GM23338 (cell line): ENCODE measurements at regions not wholly inside any gene's neighbourhood (a gene's known extent, or its start where the extent isn't known, plus 50 kb on each side); places are given as distances from the start of the nearest gene placed in this dataset.

ENCODE experiments used
- ATAC-seq: fragments of 200-7000 bp; cut with Tn5 transposase; 3 replicates; pipeline ENCODE4 v1.9.1; 2020
- DNase-seq: peaks from one replicate; pipeline ENCODE4 v3.0.0-alpha.2; 2015; ENCODE audit warnings: low spot score
- H2AFZ ChIP-seq: fragments of 200-600 bp; sonication (generic); 2 replicates; pipeline ENCODE4 v1.8.0; 2016; ENCODE audit warnings: antibody characterized with exemption, mild to moderate bottlenecking, moderate library complexity
- H3F3A ChIP-seq: fragments of 200-600 bp; sonication (generic); replicated peaks from 2 replicates; pipeline ENCODE4 v1.8.0; 2017; ENCODE audit warnings: antibody characterized with exemption, mixed run types, low read depth
- H3K27ac ChIP-seq: fragments of 200-600 bp; sonication (generic); 2 replicates; pipeline ENCODE4 v1.6.1; 2016; ENCODE audit warnings: low read depth
- H3K27me3 ChIP-seq: fragments of 200-600 bp; sonication (generic); 2 replicates; pipeline ENCODE4 v1.8.0; 2016; ENCODE audit warnings: mild to moderate bottlenecking, mixed run types, moderate library complexity; ENCODE audit not compliant: insufficient read depth
- H3K36me3 ChIP-seq: fragments of 200-600 bp; sonication (generic); 2 replicates; pipeline ENCODE4 v1.8.0; 2016; ENCODE audit warnings: mild to moderate bottlenecking; ENCODE audit not compliant: insufficient read depth
- H3K4me1 ChIP-seq: fragments of 200-600 bp; sonication (generic); 2 replicates; pipeline ENCODE4 v1.8.0; 2016; ENCODE audit warnings: mild to moderate bottlenecking, moderate library complexity; ENCODE audit not compliant: insufficient read depth
- H3K4me2 ChIP-seq: fragments of 200-600 bp; sonication (generic); 2 replicates; pipeline ENCODE4 v1.7.1; 2017; ENCODE audit warnings: mixed run types
- H3K4me3 ChIP-seq: fragments of 200-600 bp; sonication (generic); 2 replicates; pipeline ENCODE4 v1.6.1; 2016; ENCODE audit warnings: mixed run types
- H3K79me2 ChIP-seq: fragments of 200-600 bp; sonication (generic); replicated peaks from 2 replicates; pipeline ENCODE4 v1.8.0; 2017; ENCODE audit warnings: mild to moderate bottlenecking; ENCODE audit not compliant: insufficient read depth
- H3K9me2 ChIP-seq: fragments of 200-600 bp; sonication (generic); 2 replicates; pipeline ENCODE4 v1.8.0; 2017; ENCODE audit not compliant: insufficient read depth
- H4K20me1 ChIP-seq: fragments of 200-600 bp; sonication (generic); replicated peaks from 2 replicates; pipeline ENCODE4 v1.8.0; 2017; ENCODE audit warnings: mild to moderate bottlenecking; ENCODE audit not compliant: insufficient read depth
- H3K27ac Mint-ChIP-seq: 2 replicates; pipeline ENCODE4 v1.8.0; 2020; ENCODE audit warnings: inconsistent platforms, mild to moderate bottlenecking, moderate library complexity, mixed read lengths
- H3K27me3 Mint-ChIP-seq: 3 replicates; pipeline ENCODE4 v1.8.0; 2022; ENCODE audit warnings: low read depth, mild to moderate bottlenecking, moderate library complexity, mixed read lengths, inconsistent platforms; ENCODE audit not compliant: insufficient read depth, poor library complexity
- H3K36me3 Mint-ChIP-seq: 3 replicates; pipeline ENCODE4 v1.8.0; 2021; ENCODE audit warnings: low read depth, mild to moderate bottlenecking, inconsistent platforms, moderate library complexity, mixed read lengths
- H3K4me1 Mint-ChIP-seq: 3 replicates; pipeline ENCODE4 v1.8.0; 2020; ENCODE audit warnings: mild to moderate bottlenecking, inconsistent platforms, mixed read lengths
- H3K4me3 Mint-ChIP-seq: 3 replicates; pipeline ENCODE4 v1.8.0; 2021; ENCODE audit warnings: moderate library complexity, mild to moderate bottlenecking, inconsistent platforms, mixed read lengths
- H3K9me3 Mint-ChIP-seq: 3 replicates; pipeline ENCODE4 v1.8.0; 2020; ENCODE audit warnings: moderate library complexity, mild to moderate bottlenecking, inconsistent platforms, mixed read lengths
- CREB1 ChIP-seq: fragments of 250-450 bp; sonication (Bioruptor Pico); IDR thresholded peaks from 2 replicates; pipeline ENCODE4 v1.5.0; 2020; ENCODE audit warnings: low read depth, mild to moderate bottlenecking, moderate library complexity
- CTCF ChIP-seq, 2 experiments: fragments of 200-600 bp in 1 of 2; sonication (generic) in 1 of 2; conservative IDR thresholded peaks; 2 replicates each; pipeline versions ENCODE4 v1.5.1 to v1.6.1; 2016 to 2017; ENCODE audit warnings: antibody characterized with exemption in 2 of 2, low read depth in 2 of 2, mild to moderate bottlenecking in 2 of 2, moderate library complexity in 1 of 2
- ETS1 ChIP-seq: IDR thresholded peaks from 2 replicates; pipeline ENCODE4 v1.6.1; 2016; ENCODE audit warnings: antibody characterized with exemption
- EZH2 ChIP-seq: fragments of 200-600 bp; sonication (generic); IDR thresholded peaks from one replicate; pipeline ENCODE4 v1.8.0; 2017; ENCODE audit warnings: antibody characterized with exemption, mild to moderate bottlenecking, low read depth; ENCODE audit not compliant: unreplicated experiment
- EZH2phosphoT487 ChIP-seq: fragments of 200-600 bp; sonication (generic); IDR thresholded peaks from one replicate; pipeline ENCODE4 v1.8.1; 2018; ENCODE audit warnings: antibody characterized with exemption; ENCODE audit not compliant: unreplicated experiment
- JUNB ChIP-seq: IDR thresholded peaks from one replicate; pipeline ENCODE4 v1.6.1; 2016; ENCODE audit warnings: antibody characterized with exemption; ENCODE audit not compliant: unreplicated experiment
- NANOG ChIP-seq: IDR thresholded peaks from 2 replicates; pipeline ENCODE4 v1.6.1; 2016; ENCODE audit warnings: antibody characterized with exemption, borderline replicate concordance
- POLR2AphosphoS5 ChIP-seq: IDR thresholded peaks from 2 replicates; pipeline ENCODE4 v1.6.1; 2016; ENCODE audit warnings: antibody characterized with exemption, low read depth
- STAT1 ChIP-seq: IDR thresholded peaks from one replicate; pipeline ENCODE4 v1.6.1; 2016; ENCODE audit warnings: antibody characterized with exemption; ENCODE audit not compliant: unreplicated experiment
- ZNF114 ChIP-seq: fragments of 250-450 bp; sonication (Bioruptor Pico); IDR thresholded peaks from 2 replicates; pipeline ENCODE4 v1.5.0; 2020; ENCODE audit warnings: mild to moderate bottlenecking, moderate library complexity
- ZNF331 ChIP-seq: fragments of 250-450 bp; sonication (Bioruptor Pico); IDR thresholded peaks from 2 replicates; pipeline ENCODE4 v1.5.0; 2020; ENCODE audit warnings: low read depth, mild to moderate bottlenecking, moderate library complexity
- ZNF462 ChIP-seq: fragments of 250-450 bp; sonication (Bioruptor Pico); IDR thresholded peaks from 2 replicates; pipeline ENCODE4 v1.5.0; 2020; ENCODE audit warnings: mild to moderate bottlenecking, moderate library complexity
- TF ChIP-seq, protein P1 (sequence below): IDR thresholded peaks from one replicate; pipeline ENCODE4 v1.6.1; 2018; ENCODE audit warnings: antibody characterized with exemption; ENCODE audit not compliant: unreplicated experiment

DNA sequence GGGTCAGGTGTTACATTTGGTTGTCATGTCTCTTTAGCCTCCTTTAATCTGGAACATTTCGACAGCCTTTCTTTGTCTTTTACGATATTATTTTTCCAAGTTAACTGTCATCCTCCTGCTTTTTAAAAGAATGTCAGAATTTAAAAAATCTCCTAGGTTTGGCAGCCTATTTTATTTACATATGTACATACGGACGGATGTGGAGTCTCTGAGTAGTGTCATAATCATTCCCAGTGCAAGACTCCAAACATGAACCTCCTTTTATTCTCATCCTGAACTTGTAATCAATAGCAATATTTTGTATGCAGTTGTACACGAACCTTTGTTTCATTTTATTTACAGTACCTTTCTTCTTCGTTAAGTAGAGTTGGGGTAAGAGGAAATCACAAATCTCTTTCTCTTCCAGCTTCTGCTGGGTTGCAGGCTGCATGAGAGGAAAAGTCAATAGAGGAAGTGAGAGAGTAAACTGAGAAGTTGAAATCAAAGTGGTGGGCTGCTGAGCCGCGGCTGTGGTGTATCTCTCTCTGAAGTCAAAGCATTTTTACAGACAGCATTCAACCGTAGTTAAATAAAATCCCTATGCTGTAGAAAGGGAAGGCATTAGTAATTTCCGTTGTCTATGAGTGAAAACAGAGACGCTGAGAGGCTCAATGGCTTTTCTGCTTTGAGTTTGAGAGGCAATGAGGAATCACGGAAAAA lies 53.9 kb upstream of the RPS6KA3 start:
- Histone ChIP-seq H3K4me2 (no peak overlapping the region), H3K9me2 (no peaks in the 10 kb centered on the region), H3K4me1 (no peaks in the 10 kb centered on the region), H3K79me2 (no peaks in the 10 kb centered on the region), H2AFZ (no peak overlapping the region), H3K27ac (no peak overlapping the region), H3F3A (no peaks in the 10 kb centered on the region), H3K27me3 (no peaks in the 10 kb centered on the region), H3K36me3 (no peaks in the 10 kb centered on the region), H3K4me3 (no peak overlapping the region), H4K20me1 (no peaks in the 10 kb centered on the region)
- Mint-ChIP-seq H3K36me3 (no peaks in the 10 kb centered on the region), H3K27me3 (peaks cover 1% of the 10 kb centered on the region), H3K4me1 (no peaks in the 10 kb centered on the region; the same call in 2 of the 3 replicates), H3K9me3 (no peaks in the 10 kb centered on the region; the same call in 2 of the 3 replicates), H3K27ac (no peak overlapping the region), H3K4me3 (no peak overlapping the region)
- ATAC-seq (no peak), DNase-seq (no peak)
- TF ChIP-seq NANOG (no peak), ZNF462 (CRISPR knock-in tag) (no peak), ZNF114 (CRISPR knock-in tag) (no peak), CREB1 (no peak), JUNB (no peak), EZH2 (no peak), POLR2AphosphoS5 (no peak), STAT1 (no peak), ZNF331 (CRISPR knock-in tag) (no peak), ETS1 (no peak), EZH2phosphoT487 (no peak), CTCF (conservative IDR thresholded peaks at IDR 0.05; ENCODE audit: low read depth in 2 of 2) (no peak)
- TF ChIP-seq, protein P1, sequence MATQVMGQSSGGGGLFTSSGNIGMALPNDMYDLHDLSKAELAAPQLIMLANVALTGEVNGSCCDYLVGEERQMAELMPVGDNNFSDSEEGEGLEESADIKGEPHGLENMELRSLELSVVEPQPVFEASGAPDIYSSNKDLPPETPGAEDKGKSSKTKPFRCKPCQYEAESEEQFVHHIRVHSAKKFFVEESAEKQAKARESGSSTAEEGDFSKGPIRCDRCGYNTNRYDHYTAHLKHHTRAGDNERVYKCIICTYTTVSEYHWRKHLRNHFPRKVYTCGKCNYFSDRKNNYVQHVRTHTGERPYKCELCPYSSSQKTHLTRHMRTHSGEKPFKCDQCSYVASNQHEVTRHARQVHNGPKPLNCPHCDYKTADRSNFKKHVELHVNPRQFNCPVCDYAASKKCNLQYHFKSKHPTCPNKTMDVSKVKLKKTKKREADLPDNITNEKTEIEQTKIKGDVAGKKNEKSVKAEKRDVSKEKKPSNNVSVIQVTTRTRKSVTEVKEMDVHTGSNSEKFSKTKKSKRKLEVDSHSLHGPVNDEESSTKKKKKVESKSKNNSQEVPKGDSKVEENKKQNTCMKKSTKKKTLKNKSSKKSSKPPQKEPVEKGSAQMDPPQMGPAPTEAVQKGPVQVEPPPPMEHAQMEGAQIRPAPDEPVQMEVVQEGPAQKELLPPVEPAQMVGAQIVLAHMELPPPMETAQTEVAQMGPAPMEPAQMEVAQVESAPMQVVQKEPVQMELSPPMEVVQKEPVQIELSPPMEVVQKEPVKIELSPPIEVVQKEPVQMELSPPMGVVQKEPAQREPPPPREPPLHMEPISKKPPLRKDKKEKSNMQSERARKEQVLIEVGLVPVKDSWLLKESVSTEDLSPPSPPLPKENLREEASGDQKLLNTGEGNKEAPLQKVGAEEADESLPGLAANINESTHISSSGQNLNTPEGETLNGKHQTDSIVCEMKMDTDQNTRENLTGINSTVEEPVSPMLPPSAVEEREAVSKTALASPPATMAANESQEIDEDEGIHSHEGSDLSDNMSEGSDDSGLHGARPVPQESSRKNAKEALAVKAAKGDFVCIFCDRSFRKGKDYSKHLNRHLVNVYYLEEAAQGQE, result no peak
